Gastroesophageal sphincter (tissue), 3 donors: ENCODE measurements at regions not wholly inside any gene's neighbourhood (a gene's known extent, or its start where the extent isn't known, plus 50 kb on each side); places are given as distances from the start of the nearest gene placed in this dataset.

Source experiments
- POLR2AphosphoS5 ChIP-seq: sonication (generic); formaldehyde crosslinking; IDR thresholded peaks from one replicate; pipeline ENCODE4 v1.6.1; 2017; ENCODE audit warnings: antibody characterized with exemption
- TF ChIP-seq, protein P1 (sequence below), 4 experiments: fragments of 200-600 bp in 2 of 4; fragments of 450-650 bp in 2 of 4; sonication (generic) in 1 of 4; IDR thresholded peaks; one replicate each; pipeline ENCODE4 v1.5.1; 2017 to 2019; ENCODE audit warnings: antibody characterized with exemption in 4 of 4, mild to moderate bottlenecking in 2 of 4, moderate library complexity in 2 of 4

DNA sequence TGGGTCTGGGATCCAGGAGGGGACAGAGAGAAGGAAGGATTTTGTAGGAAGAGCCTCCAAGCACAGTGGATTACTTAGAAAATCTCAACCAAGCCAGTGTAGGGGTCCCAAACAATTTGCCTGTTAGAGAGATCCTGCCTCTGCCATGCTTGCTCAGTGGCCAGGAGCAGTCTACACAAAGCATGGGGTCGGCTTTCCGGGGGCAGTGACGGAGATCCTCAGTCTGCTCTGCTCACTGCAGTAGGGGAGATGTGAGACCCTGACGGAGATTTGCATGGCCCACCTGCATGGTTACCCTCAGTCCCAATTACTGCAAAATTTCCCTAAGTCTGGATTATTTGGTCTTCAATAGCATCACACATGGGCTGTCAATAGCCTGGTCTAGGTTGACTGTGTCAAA, 385.2 kb downstream of the CMPK2 start:
- TF ChIP-seq POLR2AphosphoS5, result no peak
- TF ChIP-seq, protein P1, sequence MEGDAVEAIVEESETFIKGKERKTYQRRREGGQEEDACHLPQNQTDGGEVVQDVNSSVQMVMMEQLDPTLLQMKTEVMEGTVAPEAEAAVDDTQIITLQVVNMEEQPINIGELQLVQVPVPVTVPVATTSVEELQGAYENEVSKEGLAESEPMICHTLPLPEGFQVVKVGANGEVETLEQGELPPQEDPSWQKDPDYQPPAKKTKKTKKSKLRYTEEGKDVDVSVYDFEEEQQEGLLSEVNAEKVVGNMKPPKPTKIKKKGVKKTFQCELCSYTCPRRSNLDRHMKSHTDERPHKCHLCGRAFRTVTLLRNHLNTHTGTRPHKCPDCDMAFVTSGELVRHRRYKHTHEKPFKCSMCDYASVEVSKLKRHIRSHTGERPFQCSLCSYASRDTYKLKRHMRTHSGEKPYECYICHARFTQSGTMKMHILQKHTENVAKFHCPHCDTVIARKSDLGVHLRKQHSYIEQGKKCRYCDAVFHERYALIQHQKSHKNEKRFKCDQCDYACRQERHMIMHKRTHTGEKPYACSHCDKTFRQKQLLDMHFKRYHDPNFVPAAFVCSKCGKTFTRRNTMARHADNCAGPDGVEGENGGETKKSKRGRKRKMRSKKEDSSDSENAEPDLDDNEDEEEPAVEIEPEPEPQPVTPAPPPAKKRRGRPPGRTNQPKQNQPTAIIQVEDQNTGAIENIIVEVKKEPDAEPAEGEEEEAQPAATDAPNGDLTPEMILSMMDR (IDR thresholded peaks at IDR 0.05), result no peak
